Left cardiac atrium (tissue), 4 donors: ENCODE measurements at regions not wholly inside any gene's neighbourhood (a gene's known extent, or its start where the extent isn't known, plus 50 kb on each side); places are given as distances from the start of the nearest gene placed in this dataset.

Experiments used
- ATAC-seq, 2 donors: fragments of 200-7000 bp; cut with Tn5 transposase; one replicate each; pipeline ENCODE4 v1.9.1; 2020; ENCODE audit warnings: mild to moderate bottlenecking in 2 of 2, moderate library complexity in 2 of 2
- DNase-seq: peaks from one replicate; pipeline ENCODE4 v3.0.0-alpha.2; 2020
- intact Hi-C, 2 donors: fragments of 100-400 bp; cut with DNase I; formaldehyde crosslinking; loops; one replicate each; pipeline versions ENCODE4 v1.14.1 to v1.15.1; 2022 to 2023
- donor health status: DM: no; HTN: yes; CAD: no.
- donor health status: DM: no; HTN: yes; CAD: no; lungs with severe emphysema.
- donor health status: DM: yes; HTN: yes; CAD: no.
- donor health status: Dilated cardiomyopathy.

DNA sequence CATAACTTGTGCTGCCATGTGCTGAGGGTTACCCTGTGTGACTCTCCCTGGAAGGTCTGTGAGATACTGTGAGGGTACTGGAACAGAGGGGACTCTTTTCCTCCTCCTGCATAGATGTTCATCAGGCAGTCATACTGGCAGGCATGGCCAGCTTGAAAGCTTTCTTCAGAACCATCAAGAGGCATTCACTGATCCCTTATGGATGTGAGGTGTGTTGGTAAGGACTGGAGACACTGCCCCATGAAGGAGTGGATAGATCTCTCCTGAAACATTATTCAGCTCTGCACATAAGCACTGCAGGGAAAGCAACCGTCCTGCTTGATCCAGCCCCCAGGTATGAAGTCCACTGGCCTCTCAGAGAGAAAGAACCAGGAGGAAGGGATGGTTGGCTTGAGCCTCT, 176.6 kb upstream of the ARL4C start:
- no peak for DNase-seq
- ATAC-seq, result no peak
- intact Hi-C loops, result no loop called here

DNA sequence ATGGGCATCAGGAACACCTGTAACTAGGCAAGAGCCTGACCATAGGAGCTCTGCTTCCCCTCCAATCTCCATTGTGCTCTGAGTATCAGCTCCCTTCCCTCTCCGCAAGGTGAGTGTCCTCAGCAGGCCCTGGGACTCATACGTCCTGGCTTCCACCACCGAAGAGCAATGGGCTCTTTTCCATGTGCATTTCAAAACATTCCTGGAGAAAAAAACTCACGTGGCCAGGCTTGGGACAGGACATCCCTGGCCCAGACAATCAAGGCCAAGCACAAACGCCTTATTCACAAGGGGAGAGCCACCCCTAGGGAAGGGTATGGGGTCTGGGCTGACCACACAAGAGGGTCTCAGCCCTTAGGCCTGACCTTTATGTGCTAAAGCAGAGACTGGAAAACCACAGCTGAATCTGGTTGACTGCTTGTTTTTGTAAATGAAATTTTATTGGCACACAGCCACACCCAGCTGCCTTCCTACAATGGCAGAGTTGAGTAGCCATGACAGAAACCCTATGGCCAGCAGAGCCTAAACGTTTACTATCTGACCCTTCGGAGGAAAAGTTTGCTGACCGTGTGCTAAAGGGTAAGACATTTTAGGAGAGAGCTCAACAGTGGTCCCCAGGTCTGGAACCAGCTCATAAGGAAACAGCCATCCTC, 175.7 kb upstream of the ARL4C start:
- DNase-seq (no peak), ATAC-seq (no peak)
- intact Hi-C loops, result no loop called here

DNA sequence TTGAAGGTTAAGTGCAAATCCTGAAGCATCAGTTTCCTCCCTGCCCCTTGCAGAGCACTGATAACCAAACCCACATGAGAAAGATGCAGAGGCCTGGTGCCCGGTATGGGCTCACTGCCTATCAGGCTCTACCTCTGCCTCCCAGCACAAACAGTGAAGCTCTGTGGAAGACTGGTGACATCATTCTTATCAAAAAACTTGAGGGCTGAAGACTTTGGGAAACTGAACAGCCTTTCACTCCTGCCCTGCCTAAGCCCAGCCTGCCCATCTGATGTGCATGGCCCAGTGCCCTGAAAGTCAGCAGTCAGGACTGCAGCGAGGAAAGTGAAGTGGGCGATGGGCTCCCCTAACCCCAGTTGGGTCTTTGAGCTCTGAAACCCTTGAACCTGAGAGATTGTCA, 174.8 kb upstream of the ARL4C start:
- ATAC-seq, result no peak
- no peak for DNase-seq
- intact Hi-C loops, result no loop called here

DNA sequence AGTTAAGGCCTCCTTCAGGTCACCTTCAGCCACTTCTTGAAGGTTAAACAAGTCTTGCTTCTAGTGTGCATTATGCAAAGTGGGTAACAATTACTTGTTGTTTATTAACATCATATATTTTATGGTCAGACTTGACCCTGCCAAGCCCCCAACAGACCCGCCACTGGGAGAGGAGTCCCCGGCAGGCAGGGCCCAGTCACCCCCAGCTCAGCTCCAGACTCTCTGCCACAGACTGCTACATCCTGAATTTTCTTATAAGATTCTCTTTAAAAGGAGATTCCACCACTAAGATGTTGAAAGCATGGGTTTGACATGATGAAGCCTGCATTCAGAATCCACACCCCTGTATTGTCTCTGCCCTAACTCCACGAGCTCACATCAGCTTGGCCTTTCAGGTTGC, 174.3 kb upstream of the ARL4C start:
- intact Hi-C loops, result no loop called here
- DNase-seq (no peak), ATAC-seq (no peak)

DNA sequence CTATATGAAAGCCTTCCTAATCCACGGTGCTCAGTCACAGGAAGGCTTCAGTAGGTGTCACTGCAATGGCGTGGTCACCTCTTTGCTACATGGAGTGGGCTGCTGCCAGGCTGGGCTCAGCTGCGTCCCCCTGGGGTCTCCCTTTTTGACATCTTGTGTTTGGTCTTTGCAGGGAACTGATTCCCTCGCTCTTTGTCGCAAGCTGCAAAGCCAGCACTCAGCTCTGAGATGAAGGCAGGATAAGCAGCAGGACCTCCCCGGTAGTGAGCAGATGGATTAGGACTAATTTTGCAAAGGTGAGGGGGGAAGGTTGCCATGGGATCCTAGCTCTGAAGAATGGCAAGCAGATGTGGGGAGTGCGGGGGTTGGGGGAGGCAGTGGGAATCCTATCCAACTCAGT, 173.9 kb upstream of the ARL4C start:
- DNase-seq (no peak), ATAC-seq (no peak)
- intact Hi-C loops, result no loop called here

DNA sequence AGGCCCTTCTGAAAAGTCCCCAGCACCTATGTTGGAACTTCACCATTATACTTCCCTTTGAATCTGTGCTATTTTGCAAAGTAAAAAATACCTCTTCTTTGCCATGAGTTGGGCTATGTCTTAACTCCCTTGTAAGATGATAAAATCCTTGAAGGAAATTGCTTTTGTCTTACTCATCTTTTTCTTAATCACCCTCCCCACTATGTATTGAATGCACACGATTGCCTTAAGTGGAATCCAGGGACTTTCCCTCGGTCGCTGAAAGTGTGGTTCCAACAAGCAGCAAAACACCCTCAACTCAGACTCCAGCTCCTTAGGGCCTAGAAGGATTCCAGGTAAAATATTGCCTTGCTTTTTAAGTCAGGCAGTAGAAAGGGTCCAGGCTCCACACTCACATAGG, 173.2 kb upstream of the ARL4C start:
- no peak for ATAC-seq
- intact Hi-C loops, result no loop called here
- DNase-seq, result no peak

DNA sequence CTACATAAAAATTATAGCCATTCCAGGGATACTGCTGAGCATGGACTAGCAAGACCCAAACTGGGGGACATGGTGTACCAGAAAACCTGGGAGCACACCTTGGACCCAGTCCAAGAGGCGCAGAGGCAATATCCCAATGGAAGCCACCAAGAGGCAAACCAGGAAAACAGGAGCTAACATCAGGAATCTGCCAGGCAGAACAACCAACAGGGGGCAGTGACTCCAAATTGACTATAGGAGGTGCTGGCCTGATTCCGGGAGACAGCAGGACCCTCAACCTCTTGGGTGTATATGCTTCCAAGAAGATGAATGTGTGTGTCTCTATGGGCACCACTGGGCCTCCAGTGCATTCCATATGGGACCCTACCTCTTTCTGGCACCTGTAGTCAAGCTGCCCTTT, 172.7 kb upstream of the ARL4C start:
- ATAC-seq (no peak), DNase-seq (no peak)
- intact Hi-C loops, result no loop called here

DNA sequence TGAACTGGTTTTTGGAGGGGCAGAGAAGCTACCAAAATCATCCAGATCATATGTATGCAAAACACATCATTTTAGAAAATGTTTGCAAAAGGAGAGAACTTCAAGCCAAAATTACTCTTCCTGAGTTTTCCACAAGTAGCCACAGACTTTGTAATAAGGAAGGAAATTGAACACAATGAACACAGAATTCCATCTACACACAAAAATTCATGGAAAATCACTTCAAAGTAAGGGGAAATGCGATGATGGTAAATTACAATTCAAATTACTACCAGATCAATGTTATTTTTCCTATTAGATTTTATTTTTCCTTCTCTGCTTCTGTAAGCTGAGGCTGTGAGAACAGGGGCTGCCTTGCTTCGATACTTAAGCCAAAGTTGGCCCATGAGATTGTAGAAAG, 172.1 kb upstream of the ARL4C start:
- no peak for ATAC-seq
- no peak for DNase-seq
- intact Hi-C loops, result no loop called here

DNA sequence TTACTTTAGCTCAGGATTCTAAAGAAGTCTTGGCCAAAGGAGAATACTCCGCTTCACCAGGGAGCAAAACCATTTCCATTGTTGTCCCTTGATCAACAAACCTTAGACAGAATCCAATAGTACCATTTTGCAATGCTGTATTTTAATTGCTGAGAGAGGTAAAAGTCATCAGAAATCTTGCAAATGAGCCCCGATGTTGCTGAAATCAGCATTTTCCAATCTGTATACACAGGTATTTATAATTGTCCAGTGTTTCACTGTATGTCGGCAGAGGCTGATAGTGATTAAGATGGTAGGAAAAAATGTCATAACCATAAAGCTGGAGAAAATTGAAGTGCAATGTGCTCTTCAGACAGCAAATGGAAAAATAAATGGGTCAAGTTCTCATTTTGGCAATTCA, 170.0 kb upstream of the ARL4C start:
- intact Hi-C loops, result no loop called here
- ATAC-seq, result no peak

DNA sequence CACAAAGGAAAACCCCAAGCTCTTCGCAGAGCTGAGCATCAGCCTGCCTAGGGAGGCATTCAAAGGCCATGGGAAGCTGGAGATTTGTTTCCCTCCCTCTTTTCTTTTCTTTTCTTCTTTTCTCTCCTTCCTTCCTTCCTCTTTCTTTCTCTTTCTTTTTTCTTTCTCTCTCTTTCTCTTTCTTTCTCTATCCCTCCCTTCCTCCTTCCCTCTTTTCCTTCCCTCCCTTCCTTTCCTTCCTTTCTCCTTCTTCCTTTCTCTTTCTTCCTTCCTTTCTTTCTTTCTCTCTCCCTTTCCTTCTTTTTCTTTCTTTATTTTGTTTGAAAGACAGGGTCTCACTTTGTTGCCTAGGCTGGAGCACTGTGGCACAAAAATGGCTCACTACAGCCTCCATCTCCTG, 168.4 kb upstream of the ARL4C start:
- DNase-seq (no peak), ATAC-seq (no peak)
- intact Hi-C loops, result no loop called here

More for the DNA sequence above, 170.0 kb upstream of the ARL4C start:
- DNase-seq, result no peak

DNA sequence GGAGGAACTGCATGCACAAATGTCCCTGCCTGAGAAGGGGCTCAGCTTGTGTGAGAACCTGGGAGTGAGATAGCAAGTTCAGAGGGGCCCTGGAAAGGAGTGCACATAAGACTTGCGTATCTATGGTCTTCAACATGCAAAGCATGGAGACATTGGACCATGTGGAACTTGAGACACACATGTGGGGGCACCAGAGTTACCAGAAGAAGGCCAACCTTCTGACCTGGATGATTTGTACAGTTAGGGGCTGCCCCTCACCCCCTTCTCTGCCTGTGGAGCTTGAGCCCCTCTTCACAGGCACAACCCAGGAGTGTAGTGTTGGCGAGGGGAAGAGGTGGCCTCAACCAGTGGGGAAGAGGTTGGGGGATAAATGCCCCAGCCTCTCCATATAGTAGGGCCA, 165.0 kb upstream of the ARL4C start:
- ATAC-seq, result no peak
- DNase-seq, result no peak
- intact Hi-C loops, result no loop called here

DNA sequence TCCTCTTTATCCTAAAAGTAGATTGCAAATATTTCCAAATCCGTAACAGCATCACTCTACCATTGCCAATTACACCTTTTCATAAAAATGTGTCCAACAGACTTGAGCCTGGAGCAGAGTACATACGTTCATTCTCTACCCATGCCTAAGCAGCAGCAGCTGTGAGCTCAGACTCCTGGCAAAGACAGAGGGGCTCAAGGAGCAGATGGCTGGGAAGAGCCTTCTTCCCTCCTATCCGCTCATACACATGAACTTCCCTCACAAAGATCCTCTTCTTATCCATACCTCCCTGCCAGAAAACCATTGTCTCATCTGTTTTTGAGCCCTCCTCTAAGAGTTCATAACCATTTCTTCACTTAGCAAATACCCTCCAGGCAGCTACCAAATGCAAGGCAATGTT, 164.3 kb upstream of the ARL4C start:
- ATAC-seq (no peak), DNase-seq (no peak)
- intact Hi-C loops, result no loop called here

DNA sequence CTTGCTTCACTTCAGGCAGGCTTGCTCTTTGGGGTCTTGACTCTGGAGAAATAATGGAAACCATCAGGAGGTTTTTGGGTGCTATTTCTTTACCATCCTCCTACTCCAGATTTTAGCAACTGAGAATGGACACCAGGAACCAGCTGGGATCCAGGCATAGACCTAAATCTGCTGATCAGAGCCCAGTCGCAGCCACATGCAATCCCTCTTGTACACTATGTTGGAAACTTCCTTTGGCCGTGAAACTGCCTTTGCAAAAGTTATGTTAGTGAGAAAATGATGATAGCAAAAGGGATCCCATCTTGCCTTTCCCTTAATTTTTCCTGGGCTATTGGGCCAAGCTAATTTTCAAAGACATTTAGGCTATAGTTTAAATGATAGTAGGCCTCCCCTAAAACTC, 158.8 kb upstream of the ARL4C start:
- intact Hi-C loops, result no loop called here
- ATAC-seq, result no peak
- DNase-seq, result no peak

DNA sequence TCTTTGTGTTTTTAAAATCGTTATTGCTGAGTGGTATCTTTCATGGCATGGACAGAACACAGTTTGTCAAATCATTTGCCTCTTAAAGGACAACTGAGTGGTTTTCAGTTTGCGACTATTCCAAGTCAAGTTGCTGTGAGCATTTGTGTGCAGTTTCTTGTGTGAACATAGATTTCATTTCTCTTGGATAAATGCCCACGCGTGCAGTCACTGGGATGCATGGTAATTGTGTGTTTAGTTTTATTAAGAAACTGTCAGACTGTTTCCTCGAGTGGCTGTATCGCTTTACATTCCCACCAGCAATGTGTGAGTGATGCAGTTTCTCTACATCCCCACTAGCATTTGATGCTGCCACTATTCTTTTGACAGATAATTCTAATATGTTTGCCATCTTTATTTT, 154.0 kb upstream of the ARL4C start:
- DNase-seq (no peak), ATAC-seq (no peak)
- intact Hi-C loops, result no loop called here

DNA sequence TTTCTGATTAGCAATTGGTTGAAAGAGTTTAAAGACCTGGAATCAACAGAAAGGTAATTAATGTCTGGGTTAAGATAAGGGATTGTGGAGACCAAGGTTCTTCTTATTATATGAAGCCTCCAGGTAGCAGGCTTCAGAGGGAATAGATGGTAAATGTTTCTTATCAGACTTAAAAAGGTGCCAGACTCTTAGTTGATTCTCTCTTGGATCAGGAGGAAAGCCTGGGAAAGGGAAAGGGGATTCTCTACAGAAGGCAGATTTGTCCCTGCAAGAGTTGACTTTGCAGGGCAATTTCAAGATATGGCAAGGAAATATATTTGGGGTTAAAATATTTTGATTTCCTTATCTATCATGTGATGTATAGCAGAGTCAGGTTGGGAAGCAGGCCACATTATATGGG, 153.1 kb upstream of the ARL4C start:
- DNase-seq (no peak), ATAC-seq (no peak)
- intact Hi-C loops, result no loop called here

DNA sequence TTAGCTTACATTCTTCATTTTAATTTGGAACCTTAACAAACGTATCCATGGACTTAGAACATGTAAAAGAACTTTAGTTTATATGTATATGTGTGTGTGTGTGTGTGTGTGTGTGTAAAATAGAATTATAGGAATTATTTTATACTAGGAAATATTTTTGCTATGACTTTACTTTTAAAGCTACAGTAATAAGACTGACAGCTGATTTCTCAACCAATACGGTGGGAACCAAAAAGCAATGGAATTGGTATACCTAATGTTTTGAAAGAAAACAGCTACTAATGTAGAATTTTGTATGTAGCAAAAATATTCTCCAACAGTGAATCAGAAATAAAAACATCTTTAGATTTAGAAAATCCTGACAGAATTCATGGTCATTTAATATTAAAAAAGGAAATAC, 146.5 kb upstream of the ARL4C start:
- DNase-seq (no peak), ATAC-seq (no peak)
- intact Hi-C loops, result no loop called here

DNA sequence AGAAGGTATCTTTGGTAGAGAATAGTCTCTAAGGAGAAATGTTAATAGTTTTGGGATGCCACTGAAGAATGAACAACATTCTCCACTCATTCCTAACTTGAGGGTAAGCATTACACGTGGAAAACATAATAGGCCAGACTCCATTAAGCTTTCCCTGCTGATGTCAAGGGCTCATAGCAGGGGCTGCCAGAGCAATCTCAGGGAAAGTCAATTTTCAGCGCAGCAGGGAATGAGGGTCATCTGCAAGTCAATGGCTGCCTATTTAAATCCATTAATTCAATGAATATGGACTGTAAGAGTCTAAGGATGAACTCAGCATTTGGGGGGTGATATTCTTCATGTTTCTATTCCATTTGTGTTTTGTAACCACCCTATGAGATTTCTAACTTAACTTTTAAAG, 144.2 kb upstream of the ARL4C start:
- intact Hi-C loops, result no loop called here
- ATAC-seq, result no peak
- no peak for DNase-seq

DNA sequence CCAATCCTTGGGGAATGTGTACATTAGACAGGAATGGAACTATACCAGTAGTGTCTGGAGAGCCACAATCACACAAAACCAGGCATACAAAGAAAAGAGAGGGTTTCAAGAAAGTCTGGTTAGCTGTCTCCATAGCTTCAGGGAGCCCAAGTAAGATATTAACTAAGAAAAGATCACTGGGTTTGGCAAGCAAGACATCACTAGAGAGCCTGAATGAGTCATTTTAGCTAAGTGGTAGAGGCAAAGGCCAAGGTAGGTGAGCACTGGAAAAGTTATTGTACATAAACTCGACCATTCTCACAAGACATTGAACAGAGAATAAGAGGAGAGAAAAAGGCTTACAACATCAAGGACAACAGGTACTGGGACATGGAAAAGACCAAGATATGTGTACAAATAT, 143.8 kb upstream of the ARL4C start:
- intact Hi-C loops, result no loop called here
- ATAC-seq (no peak), DNase-seq (no peak)

DNA sequence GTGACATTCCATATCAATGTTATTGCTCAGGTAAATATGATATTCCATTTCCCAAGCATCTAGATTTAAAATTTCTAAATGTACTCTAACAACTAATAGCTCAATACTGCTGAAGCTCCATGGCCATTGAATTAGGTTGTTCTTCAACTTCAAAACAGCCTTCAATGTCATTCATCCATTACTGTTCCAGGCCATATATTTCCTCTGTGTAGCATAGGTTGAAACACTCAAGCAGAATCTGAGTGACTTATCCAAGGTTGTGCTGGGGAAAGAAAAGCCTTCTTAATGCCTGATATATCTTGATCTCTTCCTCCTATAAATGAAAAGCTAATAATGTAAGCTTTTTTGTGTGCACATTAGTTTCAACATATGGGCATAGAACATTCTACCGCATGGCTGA, 142.1 kb upstream of the ARL4C start:
- DNase-seq (no peak), ATAC-seq (no peak)
- intact Hi-C loops, result no loop called here

DNA sequence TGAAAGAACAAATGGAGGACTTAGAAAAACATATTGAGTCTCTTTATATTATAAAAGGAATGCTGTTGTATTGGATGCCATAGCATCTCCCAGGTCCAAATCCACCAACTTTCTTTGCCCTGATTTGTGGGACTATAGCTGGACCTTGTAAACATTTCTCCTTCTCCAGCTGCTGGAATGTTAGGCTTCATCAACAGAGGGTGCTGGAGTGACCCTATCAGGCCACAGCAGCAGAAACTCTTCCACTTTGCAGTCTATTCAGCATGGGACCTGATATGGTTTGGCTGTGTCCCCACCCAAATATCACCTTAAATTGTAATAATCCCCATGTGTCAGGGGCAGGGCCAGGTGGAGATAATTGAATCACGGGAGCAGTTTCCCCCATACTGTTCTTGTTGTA, 138.4 kb upstream of the ARL4C start:
- no peak for DNase-seq
- intact Hi-C loops, result no loop called here

DNA sequence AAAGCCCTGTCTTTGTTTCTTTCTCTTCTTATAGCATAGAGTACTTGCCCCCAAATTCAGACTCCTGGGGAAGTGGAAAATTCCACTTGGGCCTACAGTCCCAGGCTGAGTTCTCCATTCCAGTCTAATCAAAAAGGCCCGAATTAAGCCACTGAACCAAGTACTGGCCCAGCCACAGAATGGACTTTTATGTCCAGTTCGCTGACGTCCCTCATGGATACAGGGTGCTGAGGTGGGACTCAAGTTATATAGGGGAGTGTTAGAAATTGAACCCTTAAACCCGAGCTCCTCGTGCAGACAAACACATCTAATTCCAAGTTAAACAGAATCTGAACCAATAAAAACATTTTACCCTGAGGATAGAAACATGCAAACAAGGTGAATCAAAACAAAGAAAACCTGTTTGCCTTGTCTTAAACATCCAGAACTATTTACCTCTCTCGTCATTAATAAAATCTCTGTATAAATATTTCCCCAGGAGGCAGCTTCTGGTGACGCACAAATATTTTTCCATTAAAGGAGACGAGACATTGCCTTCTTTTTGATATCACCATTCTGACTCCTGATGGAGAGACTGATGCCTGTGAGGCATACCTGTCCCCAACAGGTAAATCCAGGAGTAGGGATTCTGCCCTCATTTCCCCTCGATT, 136.8 kb upstream of the ARL4C start:
- no peak for DNase-seq
- ATAC-seq, result no peak
- intact Hi-C loops, result no loop called here

More for the DNA sequence above, 138.4 kb upstream of the ARL4C start:
- no peak for ATAC-seq
